Neural cell (in vitro differentiated cells): ENCODE measurements at regions not wholly inside any gene's neighbourhood (a gene's known extent, or its start where the extent isn't known, plus 50 kb on each side); places are given as distances from the start of the nearest gene placed in this dataset.

Source experiments
- EZH2 ChIP-seq: fragments of 200-600, 300-800 bp; shearing (Covaris generic), sonication (generic); IDR thresholded peaks from 2 replicates; pipeline ENCODE4 v1.6.1; 2014; ENCODE audit warnings: antibody characterized with exemption, low read length, borderline replicate concordance, mild to moderate bottlenecking; ENCODE audit not compliant: insufficient read depth, poor library complexity, severe bottlenecking
- MXI1 ChIP-seq: fragments of 450-650 bp; conservative IDR thresholded peaks from 2 replicates; pipeline ENCODE4 v1.6.1; 2014; ENCODE audit warnings: antibody characterized with exemption, mild to moderate bottlenecking; ENCODE audit not compliant: poor library complexity, severe bottlenecking
- POLR2AphosphoS5 ChIP-seq: IDR thresholded peaks from 2 replicates; pipeline ENCODE4 v1.6.1; 2012
- RAD21 ChIP-seq: fragments of 450-650 bp; conservative IDR thresholded peaks from 2 replicates; pipeline ENCODE4 v1.6.1; 2014; ENCODE audit warnings: antibody characterized with exemption, mild to moderate bottlenecking, moderate library complexity
- SMC3 ChIP-seq: fragments of 450-650 bp; conservative IDR thresholded peaks from 2 replicates; pipeline ENCODE4 v1.6.1; 2014; ENCODE audit warnings: antibody characterized with exemption, mild to moderate bottlenecking, moderate library complexity; ENCODE audit not compliant: poor library complexity
- TAF1 ChIP-seq: IDR thresholded peaks from 2 replicates; pipeline ENCODE4 v1.6.1; 2012; ENCODE audit warnings: low read depth
- TF ChIP-seq, protein P1 (sequence below): fragments of 450-650 bp; IDR thresholded peaks from 2 replicates; pipeline ENCODE4 v1.5.1; 2014; ENCODE audit warnings: antibody characterized with exemption, mild to moderate bottlenecking, moderate library complexity; ENCODE audit not compliant: poor library complexity, severe bottlenecking
- TF ChIP-seq, protein P2 (sequence below): IDR thresholded peaks from 2 replicates; pipeline ENCODE4 v1.6.1; 2012; ENCODE audit warnings: borderline replicate concordance

DNA sequence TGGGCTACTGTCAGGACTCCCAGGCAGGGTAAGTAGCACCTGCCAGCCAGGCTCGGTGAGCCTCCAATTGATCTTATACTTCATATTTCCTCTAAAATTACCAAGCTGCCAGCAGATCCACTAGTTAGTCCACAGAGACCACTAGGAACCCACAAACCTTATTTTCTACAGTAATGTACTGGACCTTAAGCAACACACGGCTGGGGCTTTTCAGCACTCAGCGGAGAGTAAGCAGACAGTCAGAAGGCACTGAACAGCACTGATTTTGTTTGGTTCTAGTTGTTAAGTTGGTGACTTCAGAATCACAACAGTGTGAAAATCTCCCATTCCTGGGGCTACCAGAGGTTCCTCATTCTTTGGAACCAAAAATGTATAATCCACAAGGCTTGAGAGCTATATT lies 56.1 kb downstream of the MRPL57 start:
- no peak for TF ChIP-seq SMC3
- no peak for TF ChIP-seq EZH2
- TF ChIP-seq, protein P1, sequence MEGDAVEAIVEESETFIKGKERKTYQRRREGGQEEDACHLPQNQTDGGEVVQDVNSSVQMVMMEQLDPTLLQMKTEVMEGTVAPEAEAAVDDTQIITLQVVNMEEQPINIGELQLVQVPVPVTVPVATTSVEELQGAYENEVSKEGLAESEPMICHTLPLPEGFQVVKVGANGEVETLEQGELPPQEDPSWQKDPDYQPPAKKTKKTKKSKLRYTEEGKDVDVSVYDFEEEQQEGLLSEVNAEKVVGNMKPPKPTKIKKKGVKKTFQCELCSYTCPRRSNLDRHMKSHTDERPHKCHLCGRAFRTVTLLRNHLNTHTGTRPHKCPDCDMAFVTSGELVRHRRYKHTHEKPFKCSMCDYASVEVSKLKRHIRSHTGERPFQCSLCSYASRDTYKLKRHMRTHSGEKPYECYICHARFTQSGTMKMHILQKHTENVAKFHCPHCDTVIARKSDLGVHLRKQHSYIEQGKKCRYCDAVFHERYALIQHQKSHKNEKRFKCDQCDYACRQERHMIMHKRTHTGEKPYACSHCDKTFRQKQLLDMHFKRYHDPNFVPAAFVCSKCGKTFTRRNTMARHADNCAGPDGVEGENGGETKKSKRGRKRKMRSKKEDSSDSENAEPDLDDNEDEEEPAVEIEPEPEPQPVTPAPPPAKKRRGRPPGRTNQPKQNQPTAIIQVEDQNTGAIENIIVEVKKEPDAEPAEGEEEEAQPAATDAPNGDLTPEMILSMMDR: no peak
- TF ChIP-seq, protein P2, sequence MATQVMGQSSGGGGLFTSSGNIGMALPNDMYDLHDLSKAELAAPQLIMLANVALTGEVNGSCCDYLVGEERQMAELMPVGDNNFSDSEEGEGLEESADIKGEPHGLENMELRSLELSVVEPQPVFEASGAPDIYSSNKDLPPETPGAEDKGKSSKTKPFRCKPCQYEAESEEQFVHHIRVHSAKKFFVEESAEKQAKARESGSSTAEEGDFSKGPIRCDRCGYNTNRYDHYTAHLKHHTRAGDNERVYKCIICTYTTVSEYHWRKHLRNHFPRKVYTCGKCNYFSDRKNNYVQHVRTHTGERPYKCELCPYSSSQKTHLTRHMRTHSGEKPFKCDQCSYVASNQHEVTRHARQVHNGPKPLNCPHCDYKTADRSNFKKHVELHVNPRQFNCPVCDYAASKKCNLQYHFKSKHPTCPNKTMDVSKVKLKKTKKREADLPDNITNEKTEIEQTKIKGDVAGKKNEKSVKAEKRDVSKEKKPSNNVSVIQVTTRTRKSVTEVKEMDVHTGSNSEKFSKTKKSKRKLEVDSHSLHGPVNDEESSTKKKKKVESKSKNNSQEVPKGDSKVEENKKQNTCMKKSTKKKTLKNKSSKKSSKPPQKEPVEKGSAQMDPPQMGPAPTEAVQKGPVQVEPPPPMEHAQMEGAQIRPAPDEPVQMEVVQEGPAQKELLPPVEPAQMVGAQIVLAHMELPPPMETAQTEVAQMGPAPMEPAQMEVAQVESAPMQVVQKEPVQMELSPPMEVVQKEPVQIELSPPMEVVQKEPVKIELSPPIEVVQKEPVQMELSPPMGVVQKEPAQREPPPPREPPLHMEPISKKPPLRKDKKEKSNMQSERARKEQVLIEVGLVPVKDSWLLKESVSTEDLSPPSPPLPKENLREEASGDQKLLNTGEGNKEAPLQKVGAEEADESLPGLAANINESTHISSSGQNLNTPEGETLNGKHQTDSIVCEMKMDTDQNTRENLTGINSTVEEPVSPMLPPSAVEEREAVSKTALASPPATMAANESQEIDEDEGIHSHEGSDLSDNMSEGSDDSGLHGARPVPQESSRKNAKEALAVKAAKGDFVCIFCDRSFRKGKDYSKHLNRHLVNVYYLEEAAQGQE: no peak
- no peak for TF ChIP-seq MXI1
- TF ChIP-seq POLR2AphosphoS5: no peak
- TF ChIP-seq RAD21: no peak
- no peak for TF ChIP-seq TAF1
